ENCODE measurements at regions not wholly inside any gene's neighbourhood (a gene's known extent, or its start where the extent isn't known, plus 50 kb on each side); places are given as distances from the start of the nearest gene placed in this dataset.

GRCh38 chr12:16415155-16415554, 67.7 kb downstream of the MGST1 start:
- no peak for DNase-seq

DNA sequence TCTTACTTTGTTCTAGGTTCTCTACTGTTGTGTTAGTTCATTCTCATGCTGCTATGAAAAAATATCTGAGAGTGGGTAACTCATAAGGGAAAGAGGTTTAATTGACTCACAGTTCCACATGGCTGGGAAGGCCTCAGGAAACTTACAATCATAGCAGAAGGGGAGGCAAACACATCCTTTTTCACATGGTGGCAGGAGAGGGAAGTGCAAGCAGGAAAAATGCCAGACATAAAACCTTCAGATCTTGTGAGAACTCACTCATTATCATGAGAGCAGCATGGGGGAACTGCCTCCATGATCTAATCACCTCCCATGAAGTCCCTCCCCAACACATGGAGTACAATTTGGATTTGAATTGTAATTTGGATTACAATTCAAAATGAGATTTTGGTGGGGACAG, 69.6 kb downstream of the MGST1 start:
- DNase-seq = peak; percentile 41

DNA sequence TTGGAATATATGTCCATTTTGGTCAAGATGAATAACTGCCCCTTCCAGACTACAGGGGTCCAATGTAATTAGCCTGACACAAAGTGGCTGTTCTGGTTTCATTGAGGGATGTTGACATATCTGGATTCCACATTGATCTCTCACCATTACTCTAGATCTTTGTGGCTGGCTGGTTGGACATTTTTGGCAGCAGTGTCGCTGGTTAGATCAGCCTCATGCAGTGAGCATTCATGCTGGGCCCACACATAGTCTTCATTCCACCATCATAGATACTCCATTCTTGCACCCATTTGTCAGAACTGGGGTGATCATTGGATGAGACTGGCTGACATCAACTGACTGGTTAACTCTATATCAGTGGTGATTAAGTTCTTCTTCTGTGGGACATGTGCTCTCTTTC, 74.4 kb downstream of the MGST1 start:
- no peak for DNase-seq

DNA sequence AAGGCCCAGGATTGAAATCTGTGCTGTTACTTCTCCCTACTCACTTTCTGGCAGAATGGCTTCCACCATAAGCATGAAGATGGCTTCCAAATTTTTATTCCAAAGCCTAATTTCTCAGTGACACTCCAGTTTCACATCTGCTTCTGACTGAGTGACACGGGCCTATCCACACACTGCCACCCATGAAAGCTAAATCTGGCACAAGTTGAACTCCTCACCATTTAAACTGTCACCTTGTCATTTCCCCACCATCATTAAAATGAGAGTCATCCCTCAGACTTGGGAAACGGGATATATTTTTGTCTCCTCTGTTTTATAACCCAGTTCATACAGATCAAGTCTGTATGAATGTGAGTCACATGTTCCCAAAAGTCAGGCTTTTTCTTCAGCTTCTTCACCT, 77.1 kb downstream of the MGST1 start:
- DNase-seq = no peak

- peak; percentile 88 for DNase-seq
Observed at GRCh38 chr12:16435875-16436554, 88.6 kb downstream of the MGST1 start.

GRCh38 chr12:16437281-16437816, 89.9 kb downstream of the MGST1 start:
- DNase-seq = peak; percentile 33

DNA sequence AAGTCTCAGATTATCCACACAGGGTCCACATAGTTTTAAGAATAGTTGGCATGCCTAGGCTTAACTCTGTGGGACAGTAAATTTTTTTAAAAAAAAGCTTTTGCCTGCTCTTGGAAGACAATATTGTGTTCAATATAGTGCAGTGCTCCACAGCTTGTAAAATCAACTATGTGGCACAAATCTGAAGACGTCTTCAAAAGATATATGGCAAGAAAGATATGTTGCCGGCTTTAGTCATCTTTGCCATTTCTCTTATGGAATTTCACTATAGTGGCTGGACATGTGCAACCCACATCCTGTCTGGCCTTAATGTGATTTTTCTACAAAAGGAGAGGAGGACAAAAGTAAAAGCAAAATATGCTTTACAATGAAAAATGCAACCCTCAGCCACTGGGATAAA, 90.5 kb downstream of the MGST1 start:
- no peak for DNase-seq

- peak; percentile 58 for DNase-seq
Observed at GRCh38 chr12:16449459-16449858, 102.0 kb downstream of the MGST1 start.

DNA sequence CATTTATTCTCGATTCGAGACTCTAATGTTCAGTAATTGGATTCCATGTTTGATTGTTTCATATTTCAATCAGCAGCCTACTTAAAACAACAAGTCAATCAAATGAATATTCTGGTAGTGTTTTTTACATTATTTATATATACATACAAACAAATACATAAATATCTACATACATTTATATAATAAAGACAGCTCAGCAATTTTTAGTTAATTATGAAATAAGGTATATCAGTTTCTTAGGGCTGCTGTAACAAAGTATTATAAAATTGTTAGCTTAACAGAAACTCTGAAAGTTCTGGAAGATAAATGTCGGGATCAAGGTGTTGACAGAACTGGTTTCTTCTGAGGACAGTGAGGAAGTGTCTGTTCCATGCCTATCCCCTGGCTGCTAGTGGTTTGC, 105.9 kb downstream of the MGST1 start:
- no peak for DNase-seq

- no peak for DNase-seq
Observed at GRCh38 chr12:16454481-16454880, 107.0 kb downstream of the MGST1 start.

GRCh38 chr12:16458521-16459078, 111.2 kb downstream of the MGST1 start:
- DNase-seq = no peak

DNA sequence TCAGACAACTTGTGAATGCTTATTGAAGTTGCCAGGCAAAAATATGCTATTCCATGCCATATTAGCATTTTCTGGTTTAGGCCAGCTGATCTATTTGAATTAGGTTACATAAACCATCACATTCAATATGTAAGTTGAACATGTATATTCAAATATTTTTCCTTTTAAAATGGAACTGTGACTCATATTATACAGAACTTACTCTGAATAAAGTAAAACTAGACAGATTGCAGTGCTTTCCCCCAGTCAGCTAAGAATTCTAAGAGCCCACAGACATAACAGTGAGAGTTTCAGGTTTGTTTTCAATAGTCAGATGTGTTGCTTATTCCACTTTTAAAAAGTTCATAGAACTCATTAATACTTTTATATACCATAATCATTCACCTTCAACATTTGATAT, 119.8 kb downstream of the MGST1 start:
- DNase-seq = no peak

DNA sequence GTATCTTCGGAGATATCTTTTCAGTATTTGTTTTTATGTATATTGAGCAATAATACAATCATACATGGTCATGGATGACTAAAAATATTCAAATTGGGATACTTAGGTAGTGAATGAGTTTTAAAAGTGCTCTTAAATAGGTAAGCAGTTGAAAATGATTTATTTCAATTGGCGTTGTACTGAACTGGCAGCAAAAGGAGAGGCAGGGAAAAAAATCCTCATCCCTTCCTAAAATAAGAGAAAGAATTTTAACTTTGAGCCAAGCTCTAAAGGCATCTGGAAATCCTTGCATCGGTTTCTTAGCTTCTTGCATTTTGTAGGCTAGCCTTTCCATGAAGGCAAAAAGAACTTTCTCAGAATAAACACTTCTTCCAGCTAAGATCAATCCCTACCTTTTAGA, 125.2 kb downstream of the MGST1 start:
- no peak for DNase-seq

GRCh38 chr12:16473610-16474326, 126.3 kb downstream of the MGST1 start:
- DNase-seq = peak; percentile 49

DNA sequence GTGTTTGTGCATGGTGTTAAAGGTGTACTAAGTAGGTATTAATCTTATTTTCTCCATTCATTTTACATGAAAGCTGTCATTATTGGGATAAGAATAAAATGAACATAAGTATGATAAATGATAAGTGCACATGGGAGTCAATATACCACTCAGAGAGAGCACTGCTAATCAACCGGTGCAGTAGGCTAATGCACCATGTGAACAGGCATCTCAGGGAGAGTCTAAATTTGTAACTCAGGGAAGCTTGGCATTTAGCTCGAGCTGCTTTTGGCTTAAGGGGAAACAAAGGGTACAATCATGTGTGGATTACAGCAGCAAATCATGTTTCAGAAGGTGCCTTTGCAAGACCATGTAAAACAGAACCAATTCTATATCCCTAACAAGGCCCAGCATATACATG, 127.4 kb downstream of the MGST1 start:
- DNase-seq = no peak

GRCh38 chr12:16475521-16475920, 128.1 kb downstream of the MGST1 start:
- no peak for DNase-seq

DNA sequence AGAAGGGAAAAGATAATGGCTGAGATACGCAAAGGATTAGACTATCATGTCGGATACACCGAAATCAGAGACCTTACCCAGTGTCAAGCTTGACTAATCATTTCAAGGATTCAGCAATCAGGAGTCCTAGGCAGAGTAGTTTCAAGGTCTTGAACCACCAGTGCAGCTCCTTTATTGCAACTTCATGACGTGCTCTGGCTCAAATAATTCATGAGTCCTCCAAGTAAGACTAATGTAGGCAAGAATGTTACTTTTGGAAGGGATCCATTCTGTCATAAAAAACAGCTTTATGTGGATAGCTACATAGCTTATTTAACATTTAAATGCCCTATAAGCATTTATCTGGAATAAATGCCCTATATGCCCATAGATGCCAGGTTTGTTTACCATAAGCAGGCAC, 123.2 kb downstream of the LMO3 start:
- DNase-seq = no peak

- DNase-seq = peak; percentile 29
Observed at GRCh38 chr12:16492240-16492639, 113.7 kb downstream of the LMO3 start.

DNA sequence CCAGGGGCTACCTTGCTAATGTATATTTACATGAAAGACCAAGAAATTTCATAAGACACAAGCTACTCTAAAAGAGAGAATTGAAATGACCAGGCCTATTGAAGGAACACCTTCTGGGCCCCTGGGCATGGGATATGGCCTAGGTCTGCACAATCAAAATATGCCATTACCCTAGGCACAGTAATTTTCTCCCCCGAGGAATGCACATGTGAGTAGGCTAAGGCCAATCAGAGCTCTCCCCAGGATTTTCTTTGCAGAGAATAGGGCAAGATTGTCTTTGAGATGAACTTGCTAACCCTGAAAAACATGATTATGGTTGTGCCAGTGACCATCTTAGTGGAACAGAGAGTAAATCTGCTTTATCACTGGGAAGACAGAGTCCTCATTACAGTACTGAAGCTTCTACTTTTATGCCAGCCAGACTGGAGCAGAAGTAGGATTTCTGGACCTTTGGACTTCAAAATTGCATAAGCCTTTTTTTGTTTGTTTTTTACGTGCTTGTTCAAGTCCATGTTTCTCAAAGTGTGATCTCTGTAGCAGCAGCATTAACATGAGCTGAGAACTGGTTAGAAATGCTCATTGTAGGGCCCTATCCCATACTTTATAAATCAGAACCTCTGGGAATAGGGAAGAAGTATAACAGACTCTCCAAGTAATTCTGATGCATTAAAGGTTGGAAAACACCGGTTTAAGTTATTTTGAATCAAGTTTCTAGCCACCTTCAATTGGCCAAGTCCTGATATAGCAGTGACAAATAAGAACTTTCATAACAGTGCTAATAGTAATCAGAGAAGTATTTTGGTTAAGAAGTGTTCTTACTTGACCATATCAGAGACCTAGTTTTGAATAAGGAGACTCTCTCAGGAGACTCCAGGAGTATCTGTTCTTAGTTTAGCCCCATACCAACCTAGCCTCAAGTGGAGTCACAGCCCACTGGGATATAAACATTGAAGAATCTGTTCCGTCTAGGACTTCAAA, 112.9 kb downstream of the LMO3 start:
- DNase-seq = peak; percentile 24

DNA sequence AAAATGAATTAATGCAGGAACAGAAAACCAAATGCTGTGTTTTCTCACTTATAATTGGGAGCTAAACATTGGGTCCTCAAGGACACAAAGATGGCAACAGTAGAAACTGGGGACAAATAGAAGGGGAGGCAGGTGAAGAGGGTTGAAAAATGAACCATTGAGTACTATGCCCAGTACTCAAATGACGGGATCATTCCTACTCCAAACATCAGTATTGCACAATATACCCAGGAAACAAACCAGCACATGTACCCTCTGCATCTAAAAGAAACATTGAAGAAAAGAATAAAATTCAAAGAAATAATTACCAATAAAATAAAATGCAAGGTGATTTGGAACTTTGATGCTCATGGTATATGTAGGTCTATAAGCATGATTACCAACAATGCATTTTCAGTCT, 110.8 kb downstream of the LMO3 start:
- DNase-seq = no peak
